GM18867 (cell line): ENCODE measurements at regions not wholly inside any gene's neighbourhood (a gene's known extent, or its start where the extent isn't known, plus 50 kb on each side); places are given as distances from the start of the nearest gene placed in this dataset.
"Not testable (repeated sequence)": the region's sequence is repeated elsewhere in the genome, so short reads cannot be mapped to it uniquely, and the experiment has no call there.

Experiments
- ATAC-seq: cut with Tn5 transposase; IDR thresholded peaks from one replicate; pipeline ENCODE4 v1.9.1; 2021; ENCODE audit warnings: mild to moderate bottlenecking, moderate library complexity; ENCODE audit not compliant: unreplicated experiment

GRCh38 chr3:26252001-26252400, 370.6 kb upstream of the LRRC3B start:
- ATAC-seq: no peak

DNA sequence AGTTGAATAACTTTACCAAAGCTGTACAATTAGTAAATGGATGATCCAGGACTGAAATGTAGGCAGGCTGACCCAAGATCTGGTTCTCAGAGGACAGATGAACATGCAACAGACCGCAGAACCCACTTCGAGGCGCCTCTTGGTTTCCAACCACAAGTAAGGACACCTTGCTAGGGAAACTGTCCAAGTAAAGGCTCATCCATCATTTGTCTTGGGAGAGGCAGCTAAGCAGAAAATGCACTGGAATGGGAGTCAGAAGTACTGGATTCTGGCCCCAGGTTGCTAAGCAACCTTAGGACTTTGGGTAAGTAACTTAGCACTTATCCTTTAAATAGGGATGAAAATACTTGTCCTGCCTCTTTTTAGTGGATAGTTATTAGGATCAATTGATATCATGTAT, 366.3 kb upstream of the LRRC3B start:
- ATAC-seq: no peak

GRCh38 chr3:26259176-26259575, 363.4 kb upstream of the LRRC3B start:
- no peak for ATAC-seq

DNA sequence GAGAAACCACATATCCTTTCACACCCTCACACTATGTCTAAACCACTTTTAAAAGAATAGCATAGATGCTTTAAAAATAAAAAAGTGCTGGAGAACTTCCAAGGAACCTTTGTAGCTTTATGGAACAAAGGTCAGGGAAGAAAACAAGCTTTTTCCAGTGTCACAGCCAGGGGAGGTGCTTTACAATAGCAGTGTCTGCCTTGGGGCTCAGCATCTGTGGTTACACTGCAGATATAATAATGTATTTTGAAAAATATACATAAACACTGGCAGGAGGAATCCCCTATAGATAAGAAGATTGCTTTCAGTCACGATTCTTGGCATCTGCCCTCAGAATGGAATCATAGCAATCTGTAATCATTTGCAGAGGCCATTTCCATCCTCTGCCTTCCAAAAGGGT, 362.4 kb upstream of the LRRC3B start:
- no peak for ATAC-seq

- no peak for ATAC-seq
Measured at GRCh38 chr3:26264708-26265107, 357.9 kb upstream of the LRRC3B start.

DNA sequence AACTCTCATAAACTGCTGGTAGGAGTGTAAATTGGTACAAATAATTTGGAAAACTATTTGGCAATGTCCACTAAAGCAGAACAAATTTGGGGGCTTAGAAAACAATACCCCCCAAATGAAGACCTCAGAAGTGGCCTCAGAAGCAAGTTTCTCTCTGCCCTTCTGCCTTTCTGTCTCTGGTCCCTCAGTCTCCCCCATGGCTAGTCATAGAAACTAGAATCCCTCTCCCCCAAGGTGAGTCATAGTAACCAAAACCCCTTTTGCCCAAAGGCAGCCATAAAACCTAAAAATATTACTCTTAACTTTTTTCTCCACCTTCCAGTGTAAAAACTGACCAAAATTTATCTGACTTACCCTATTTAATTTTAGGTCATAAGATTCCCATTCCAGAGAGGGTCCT, 350.7 kb upstream of the LRRC3B start:
- ATAC-seq: no peak

- no peak for ATAC-seq
Measured at GRCh38 chr3:26273196-26273595, 349.4 kb upstream of the LRRC3B start.

GRCh38 chr3:26279091-26279490, 343.5 kb upstream of the LRRC3B start:
- no peak for ATAC-seq

GRCh38 chr3:26280517-26280916, 342.1 kb upstream of the LRRC3B start:
- ATAC-seq: no peak

DNA sequence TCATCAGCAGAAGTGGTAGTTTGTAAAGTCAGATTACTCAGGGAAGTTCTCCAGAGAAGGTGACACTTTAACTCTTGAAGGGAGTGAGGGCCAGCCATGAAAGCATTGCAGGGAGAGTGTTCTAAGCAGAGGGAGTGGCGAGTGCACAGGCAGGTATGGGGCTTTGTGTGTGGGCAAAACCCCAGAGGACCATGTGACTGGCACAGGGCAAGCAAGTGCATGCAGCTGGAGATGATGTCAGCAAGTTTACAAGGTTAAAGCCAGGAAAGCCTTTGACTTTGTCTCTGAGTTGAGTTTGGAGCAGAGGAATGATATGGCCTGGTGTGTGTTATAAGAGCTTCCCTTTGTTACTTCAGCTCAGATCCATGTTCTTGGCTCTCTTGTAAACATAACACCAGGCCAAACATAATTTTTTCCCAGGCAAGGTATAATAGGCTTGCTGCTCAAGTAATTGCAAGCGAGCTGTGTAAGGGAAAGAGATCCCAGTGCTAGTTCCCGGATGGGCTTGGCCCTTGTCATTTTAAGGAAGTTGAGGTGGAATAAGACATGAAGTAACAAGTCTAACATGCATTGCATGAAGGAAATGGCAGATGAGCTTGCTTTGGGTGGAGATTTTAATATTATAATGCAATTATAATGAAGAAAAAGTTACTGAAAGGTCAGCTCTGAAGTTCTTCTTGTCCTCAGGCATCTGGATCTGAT, 341.1 kb upstream of the LRRC3B start:
- ATAC-seq: no peak

GRCh38 chr3:26284503-26284902, 338.1 kb upstream of the LRRC3B start:
- not testable (repeated sequence) for ATAC-seq

DNA sequence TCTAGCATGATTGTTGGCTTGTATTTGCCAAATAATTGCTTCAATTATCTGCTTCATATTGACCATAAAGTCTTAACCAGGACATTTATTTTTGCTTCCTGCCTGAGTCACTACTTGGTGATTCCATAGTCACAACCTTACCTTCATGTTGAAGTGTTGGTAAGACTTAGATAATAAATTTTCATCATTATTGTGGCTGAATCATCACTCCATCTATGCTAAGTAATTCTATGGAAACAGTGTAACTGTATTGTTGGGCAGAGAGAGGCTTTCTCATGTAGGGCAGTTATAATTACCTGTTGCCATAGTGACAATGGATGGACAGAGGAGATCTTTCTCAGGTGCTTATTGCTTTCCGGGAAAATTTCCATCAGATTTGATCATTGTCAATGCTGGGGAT, 330.7 kb upstream of the LRRC3B start:
- ATAC-seq: no peak

GRCh38 chr3:26292780-26293179, 329.8 kb upstream of the LRRC3B start:
- ATAC-seq: no peak

- no peak for ATAC-seq
Measured at GRCh38 chr3:26293329-26293844, 329.2 kb upstream of the LRRC3B start.

- no peak for ATAC-seq
Measured at GRCh38 chr3:26307192-26307591, 315.4 kb upstream of the LRRC3B start.

DNA sequence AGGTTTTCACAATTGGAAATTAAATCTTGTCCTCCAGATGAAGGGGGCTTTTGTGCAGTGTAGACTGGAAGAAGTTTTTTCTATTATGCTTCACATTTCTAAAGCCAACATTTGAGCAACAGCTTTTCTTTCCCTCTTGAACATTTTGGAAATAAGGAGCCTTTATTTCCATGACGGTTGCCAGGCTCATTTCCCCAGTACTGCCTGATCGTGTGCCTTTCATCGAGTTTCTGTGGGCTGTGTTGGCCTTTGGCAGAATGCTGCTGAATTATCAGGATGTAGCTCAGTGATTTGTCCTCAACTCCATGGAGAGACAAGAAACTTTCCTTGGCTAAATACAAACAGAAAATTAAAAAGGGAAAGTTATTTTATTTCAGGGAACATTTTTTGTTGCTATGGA, 314.8 kb upstream of the LRRC3B start:
- no peak for ATAC-seq

DNA sequence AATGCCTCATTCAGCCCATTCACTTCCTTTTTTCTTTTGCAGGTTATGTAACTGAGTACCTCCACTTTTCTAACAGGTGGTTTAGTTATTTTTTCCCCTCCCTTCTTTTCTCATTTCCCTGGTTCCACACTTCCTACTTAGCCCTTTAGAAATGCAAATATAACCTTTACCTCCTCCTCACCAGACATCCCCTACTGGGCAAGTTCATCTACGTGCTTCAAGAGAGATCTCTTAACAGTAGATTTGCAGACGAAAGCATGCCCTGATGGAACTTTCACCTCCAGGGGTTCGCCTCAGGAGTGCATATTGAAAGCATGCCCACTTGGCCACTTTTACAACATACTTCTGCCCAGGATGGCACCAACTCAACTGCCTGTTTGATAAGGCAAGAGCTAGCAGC, 314.1 kb upstream of the LRRC3B start:
- no peak for ATAC-seq

- ATAC-seq: not testable (repeated sequence)
Measured at GRCh38 chr3:26309536-26309935, 313.0 kb upstream of the LRRC3B start.

GRCh38 chr3:26312816-26313215, 309.8 kb upstream of the LRRC3B start:
- ATAC-seq: no peak

DNA sequence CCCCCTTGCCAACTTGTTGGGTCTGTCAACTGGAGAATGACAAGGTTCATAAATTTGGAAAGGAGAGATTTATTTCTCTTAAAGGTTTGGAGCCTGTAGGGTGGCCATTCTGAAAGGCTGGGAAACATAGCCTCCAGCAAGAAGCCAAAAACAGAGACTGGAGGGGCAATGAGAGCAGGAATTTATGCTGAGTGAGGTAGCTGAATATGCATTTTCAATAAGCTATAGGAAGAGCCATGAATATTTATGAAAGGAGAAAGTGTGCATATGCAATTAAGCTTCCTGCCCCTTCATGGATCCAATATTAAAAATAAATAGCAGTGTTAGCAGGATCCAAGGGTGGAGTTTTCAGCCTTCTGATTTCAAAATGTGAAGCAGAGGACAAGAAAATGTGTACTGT, 306.1 kb upstream of the LRRC3B start:
- ATAC-seq: no peak

DNA sequence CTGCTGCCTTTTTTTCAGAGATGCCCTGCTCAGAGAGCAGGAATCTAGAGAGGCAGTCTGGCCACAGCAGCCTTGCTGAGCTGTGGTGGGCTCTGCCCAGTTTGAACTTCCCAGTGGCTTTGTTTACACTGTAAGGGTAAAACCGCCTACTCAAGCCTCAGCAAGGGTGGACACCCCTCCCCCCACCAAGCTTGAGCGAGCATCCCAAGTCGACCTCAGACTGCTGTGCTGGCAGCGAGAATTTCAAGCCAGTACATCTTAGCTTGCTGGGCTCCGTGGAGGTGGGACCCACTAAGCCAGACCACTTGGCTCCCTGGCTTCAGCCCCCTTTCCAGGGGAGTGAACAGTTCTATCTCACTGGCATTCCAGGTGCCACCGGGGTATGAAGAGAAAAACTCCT, 298.8 kb upstream of the LRRC3B start:
- ATAC-seq: not testable (repeated sequence)

GRCh38 chr3:26340001-26340400, 282.6 kb upstream of the LRRC3B start:
- no peak for ATAC-seq

DNA sequence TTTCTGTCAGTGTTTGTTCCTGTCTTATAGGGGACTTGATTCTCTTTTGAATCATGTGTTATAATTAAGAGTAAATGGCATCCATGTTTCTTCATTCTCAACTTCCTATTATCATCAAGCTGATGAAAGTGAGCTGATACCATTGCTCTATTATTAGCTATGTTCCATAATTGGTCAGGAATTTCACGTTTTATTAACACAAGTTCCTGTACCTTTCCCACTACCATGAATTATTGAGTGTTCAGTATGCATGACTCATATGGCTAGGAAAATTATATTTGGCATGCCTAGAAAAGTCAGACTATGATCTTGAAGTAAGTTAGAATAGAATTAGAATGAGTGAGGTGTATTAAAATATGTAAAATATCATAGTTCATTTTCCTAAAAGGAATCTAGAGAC, 278.9 kb upstream of the LRRC3B start:
- ATAC-seq: no peak
